Lung (tissue), 11 donors: ENCODE measurements at regions not wholly inside any gene's neighbourhood (a gene's known extent, or its start where the extent isn't known, plus 50 kb on each side); places are given as distances from the start of the nearest gene placed in this dataset.

Experiments used
- ATAC-seq: fragments of 200-7000 bp; cut with Tn5 transposase; one replicate; pipeline ENCODE4 v1.9.1; 2020; ENCODE audit warnings: moderate number of reproducible peaks; ENCODE audit not compliant: insufficient read depth, low FRiP score
- DNase-seq, 3 donors: peaks; one replicate each; pipeline ENCODE4 v3.0.0-alpha.2; 2013 to 2017
- H3K27ac ChIP-seq, 2 donors: one replicate each; pipeline ENCODE4 v1.5.1; 2013; ENCODE audit warnings: mild to moderate bottlenecking in 2 of 2, moderate library complexity in 2 of 2, control low read depth in 1 of 2, inconsistent platforms in 1 of 2, low read depth in 1 of 2, low read length in 1 of 2
- H3K27me3 ChIP-seq, 3 donors: one replicate each; pipeline ENCODE4 v1.5.1; 2013; ENCODE audit warnings: low read length in 2 of 3; ENCODE audit not compliant: control insufficient read depth in 3 of 3, insufficient read depth in 3 of 3
- H3K36me3 ChIP-seq, 4 donors: one replicate each; pipeline ENCODE4 v1.5.1; 2013; ENCODE audit warnings: low read length in 4 of 4, mild to moderate bottlenecking in 1 of 4, moderate library complexity in 1 of 4; ENCODE audit not compliant: control insufficient read depth in 4 of 4, insufficient read depth in 4 of 4
- H3K4me1 ChIP-seq, 5 donors: one replicate each; pipeline ENCODE4 v1.5.1; 2013; ENCODE audit warnings: low read length in 5 of 5, mild to moderate bottlenecking in 2 of 5, moderate library complexity in 1 of 5; ENCODE audit not compliant: control insufficient read depth in 5 of 5, insufficient read depth in 5 of 5
- H3K4me3 ChIP-seq: one replicate; pipeline ENCODE4 v1.5.1; 2013; ENCODE audit warnings: mild to moderate bottlenecking, control low read depth, moderate library complexity
- H3K9ac ChIP-seq, 2 donors: one replicate each; pipeline ENCODE4 v1.5.1; 2013; ENCODE audit warnings: low read length in 2 of 2, control low read depth in 1 of 2; ENCODE audit not compliant: insufficient read depth in 1 of 2
- H3K9me3 ChIP-seq, 4 donors: one replicate each; pipeline ENCODE4 v1.5.1; 2013; ENCODE audit warnings: low read length in 3 of 4, mild to moderate bottlenecking in 1 of 4, moderate library complexity in 1 of 4; ENCODE audit not compliant: control insufficient read depth in 4 of 4, insufficient read depth in 3 of 4
- WGBS, 2 donors: extraction: QIAGEN DNeasy Blood & Tissue Kit; methylation state at CpG; one replicate each; pipeline ENCODE4 v1.1.7; 2013; 5-methylcytosine and 5-hydroxymethylcytosine counted together
- TF ChIP-seq, protein P1 (sequence below): IDR thresholded peaks from 2 replicates; pipeline ENCODE4 v1.5.1; 2012; ENCODE audit warnings: mild to moderate bottlenecking; ENCODE audit errors: control extremely low read depth, extremely low read depth
- donor health status: control.
- donor health status: control.
- donor health status: Bipolar disorder and iron deficiency.
- donor health status: healthy.
- donor health status: DM: yes; HTN: yes; CAD: no.

- Histone ChIP-seq H3K9me3 (peaks cover 0 to 3% (median 2%) of the 10 kb centered on the region in 4 donors), H3K4me1 (peaks cover 0 to 76% (median 28%) of the 10 kb centered on the region in 5 donors), H3K9ac (no peak overlapping the region), H3K36me3 (no peaks in the 10 kb centered on the region), H3K4me3 (no peak overlapping the region), H3K27me3 (no peaks in the 10 kb centered on the region), H3K27ac (no peak overlapping the region)
- ATAC-seq, result peak; percentile 41
- TF ChIP-seq, protein P1, sequence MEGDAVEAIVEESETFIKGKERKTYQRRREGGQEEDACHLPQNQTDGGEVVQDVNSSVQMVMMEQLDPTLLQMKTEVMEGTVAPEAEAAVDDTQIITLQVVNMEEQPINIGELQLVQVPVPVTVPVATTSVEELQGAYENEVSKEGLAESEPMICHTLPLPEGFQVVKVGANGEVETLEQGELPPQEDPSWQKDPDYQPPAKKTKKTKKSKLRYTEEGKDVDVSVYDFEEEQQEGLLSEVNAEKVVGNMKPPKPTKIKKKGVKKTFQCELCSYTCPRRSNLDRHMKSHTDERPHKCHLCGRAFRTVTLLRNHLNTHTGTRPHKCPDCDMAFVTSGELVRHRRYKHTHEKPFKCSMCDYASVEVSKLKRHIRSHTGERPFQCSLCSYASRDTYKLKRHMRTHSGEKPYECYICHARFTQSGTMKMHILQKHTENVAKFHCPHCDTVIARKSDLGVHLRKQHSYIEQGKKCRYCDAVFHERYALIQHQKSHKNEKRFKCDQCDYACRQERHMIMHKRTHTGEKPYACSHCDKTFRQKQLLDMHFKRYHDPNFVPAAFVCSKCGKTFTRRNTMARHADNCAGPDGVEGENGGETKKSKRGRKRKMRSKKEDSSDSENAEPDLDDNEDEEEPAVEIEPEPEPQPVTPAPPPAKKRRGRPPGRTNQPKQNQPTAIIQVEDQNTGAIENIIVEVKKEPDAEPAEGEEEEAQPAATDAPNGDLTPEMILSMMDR, result no peak
- WGBS, 2 donors, result 43 to 80% methylated on average over 6 of the region's 6 CpGs
- peak; percentile 49 to 78 (median 77) for DNase-seq
Measured at GRCh38 chr9:88742483-88742882, 207.5 kb downstream of the NXNL2 start.

GRCh38 chr9:88742905-88743304, 207.9 kb downstream of the NXNL2 start:
- H3K36me3 ChIP-seq, result no peaks in the 10 kb centered on the region
- DNase-seq, result no peak
- H3K27me3 ChIP-seq, result no peaks in the 10 kb centered on the region
- H3K4me1 ChIP-seq, result peaks cover 0 to 78% (median 30%) of the 10 kb centered on the region in 5 donors
- H3K9ac ChIP-seq, result no peak overlapping the region
- H3K9me3 ChIP-seq, result peaks cover 0 to 3% (median 2%) of the 10 kb centered on the region in 4 donors
- H3K27ac ChIP-seq, result no peak overlapping the region
- WGBS, 2 donors, result 77 to 82% methylated on average over 6 of the region's 6 CpGs
- ATAC-seq, result no peak
- TF ChIP-seq, protein P1, result no peak
- no peak overlapping the region for H3K4me3 ChIP-seq

DNA sequence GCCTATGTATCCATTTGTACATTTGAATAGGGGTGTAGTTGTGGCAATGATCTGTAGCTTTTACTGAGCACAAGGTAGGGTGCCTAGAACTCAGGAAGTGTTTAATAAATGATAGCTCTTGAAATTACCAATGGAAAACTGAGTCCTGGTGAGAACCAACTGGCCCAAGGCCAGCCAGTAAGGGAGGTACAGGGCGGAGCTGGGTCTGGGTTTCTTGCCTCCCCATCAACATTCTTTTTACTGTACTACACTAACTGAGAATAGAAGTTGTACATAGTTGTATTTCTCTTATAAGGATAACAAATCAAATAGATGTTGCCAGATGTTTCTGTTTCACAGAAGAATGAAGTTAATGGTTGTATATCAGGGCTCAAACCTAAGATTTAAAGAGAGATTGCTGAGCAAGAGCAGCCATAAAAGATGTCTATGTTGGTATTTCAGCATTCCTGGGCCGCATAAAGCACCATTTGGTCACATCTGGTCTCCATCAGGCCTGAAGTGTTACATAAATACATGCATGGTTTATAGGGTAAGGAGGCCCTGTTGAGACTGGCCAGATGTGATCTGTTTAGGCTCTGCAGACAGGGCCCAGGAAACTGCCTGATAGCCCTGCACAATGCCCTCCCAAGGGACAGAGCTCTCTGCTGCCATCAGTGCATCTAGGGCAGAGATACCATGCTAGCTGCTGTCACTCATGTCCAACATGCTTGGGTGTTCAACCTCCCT, 210.5 kb downstream of the NXNL2 start:
- H3K27me3 ChIP-seq, result no peaks in the 10 kb centered on the region
- H3K9me3 ChIP-seq, result peaks cover 0 to 5% (median 2%) of the 10 kb centered on the region in 4 donors
- ATAC-seq (no peak), DNase-seq (peak; percentile 88 to 97 (median 97))
- H3K36me3 ChIP-seq, result no peaks in the 10 kb centered on the region
- TF ChIP-seq, protein P1, result no peak
- no peak overlapping the region for H3K4me3 ChIP-seq
- H3K9ac ChIP-seq, result no peak overlapping the region
- no peak overlapping the region for H3K27ac ChIP-seq
- H3K4me1 ChIP-seq, result peaks cover 0 to 70% (median 24%) of the 10 kb centered on the region in 5 donors
- WGBS, 2 donors, result 84 to 94% methylated on average over 2 of the region's 2 CpGs
